GM21360 (cell line): ENCODE measurements at regions not wholly inside any gene's neighbourhood (a gene's known extent, or its start where the extent isn't known, plus 50 kb on each side); places are given as distances from the start of the nearest gene placed in this dataset.

Experiments
- ATAC-seq: cut with Tn5 transposase; IDR thresholded peaks from one replicate; pipeline ENCODE4 v1.9.1; 2021; ENCODE audit warnings: mild to moderate bottlenecking, moderate library complexity; ENCODE audit not compliant: unreplicated experiment

- ATAC-seq, result no peak
These were observed 992.7 kb downstream of the TTLL7 start for GRCh38 chr1:83006271-83006670.

DNA sequence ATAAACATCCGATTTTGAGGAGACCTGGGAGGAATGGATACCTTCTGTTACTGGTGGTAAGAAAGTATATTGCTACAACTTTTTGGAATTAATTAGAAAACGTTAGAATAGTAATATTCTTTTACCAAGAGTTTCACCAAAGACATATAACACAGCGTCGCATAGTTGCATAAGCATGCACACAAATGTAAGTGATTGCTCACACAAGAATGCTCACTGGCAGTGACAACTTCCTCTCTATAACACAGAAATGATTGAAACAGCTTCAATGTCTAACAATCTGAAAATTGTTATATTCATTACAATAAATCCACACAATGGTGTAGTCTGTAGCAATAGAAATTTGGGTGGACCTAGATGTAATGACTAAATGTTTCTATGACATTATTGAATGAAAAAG is 998.6 kb downstream of the TTLL7 start:
- ATAC-seq, result no peak

DNA sequence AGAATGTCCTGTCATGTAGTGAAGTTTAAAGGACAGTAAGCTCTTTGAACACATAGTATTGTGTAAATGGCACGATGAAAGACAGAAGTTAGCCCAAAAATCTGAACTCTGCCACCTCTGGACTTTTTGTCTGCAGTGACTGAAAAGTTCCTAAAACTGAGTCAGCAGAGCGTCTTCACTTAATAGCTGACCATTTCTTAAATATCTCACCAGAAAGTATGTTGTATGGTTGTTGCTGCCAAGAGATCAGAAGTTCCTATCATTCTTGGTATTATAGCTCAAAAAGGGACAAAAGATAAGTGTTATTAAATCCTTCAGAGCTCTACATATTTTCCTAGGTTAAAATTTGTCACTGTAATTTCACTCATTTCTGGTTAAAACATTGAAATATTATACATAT is 1003.0 kb downstream of the TTLL7 start:
- ATAC-seq, result no peak

DNA sequence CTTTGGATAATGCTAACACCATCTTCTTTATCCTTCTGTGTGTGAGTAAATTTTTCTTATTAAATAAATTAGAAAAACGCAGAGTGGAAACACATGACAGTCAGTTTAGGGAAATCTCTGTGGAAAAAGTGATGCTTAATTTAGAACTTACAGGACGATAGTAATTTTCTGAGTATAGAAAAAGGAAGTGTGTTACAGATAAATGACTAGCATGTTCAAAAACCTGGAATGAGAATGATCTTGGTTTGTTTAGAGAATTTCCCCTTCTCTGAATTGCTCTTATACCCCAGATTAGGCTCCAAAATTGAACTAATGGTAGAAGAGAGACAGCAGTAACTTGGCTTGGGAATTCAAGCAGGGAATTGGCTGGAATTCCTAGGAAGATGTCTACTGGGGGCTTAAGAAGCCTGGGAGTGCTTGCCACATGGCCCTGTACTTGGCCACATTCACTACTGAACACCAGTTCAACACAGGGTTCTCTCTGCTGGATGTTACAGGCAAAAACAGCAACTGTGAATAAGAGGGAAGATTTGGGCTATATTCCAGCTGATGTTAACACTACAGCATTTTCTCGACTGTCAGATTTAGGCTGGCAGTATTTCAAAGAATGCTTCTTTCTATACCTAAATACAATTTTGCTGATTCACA is 1004.2 kb downstream of the TTLL7 start:
- no peak for ATAC-seq

- ATAC-seq, result no peak
These were observed 1007.4 kb downstream of the TTLL7 start for GRCh38 chr1:82991569-82991968.

GRCh38 chr1:82979593-82980236 is 1019.2 kb downstream of the TTLL7 start:
- ATAC-seq, result peak; percentile 99

DNA sequence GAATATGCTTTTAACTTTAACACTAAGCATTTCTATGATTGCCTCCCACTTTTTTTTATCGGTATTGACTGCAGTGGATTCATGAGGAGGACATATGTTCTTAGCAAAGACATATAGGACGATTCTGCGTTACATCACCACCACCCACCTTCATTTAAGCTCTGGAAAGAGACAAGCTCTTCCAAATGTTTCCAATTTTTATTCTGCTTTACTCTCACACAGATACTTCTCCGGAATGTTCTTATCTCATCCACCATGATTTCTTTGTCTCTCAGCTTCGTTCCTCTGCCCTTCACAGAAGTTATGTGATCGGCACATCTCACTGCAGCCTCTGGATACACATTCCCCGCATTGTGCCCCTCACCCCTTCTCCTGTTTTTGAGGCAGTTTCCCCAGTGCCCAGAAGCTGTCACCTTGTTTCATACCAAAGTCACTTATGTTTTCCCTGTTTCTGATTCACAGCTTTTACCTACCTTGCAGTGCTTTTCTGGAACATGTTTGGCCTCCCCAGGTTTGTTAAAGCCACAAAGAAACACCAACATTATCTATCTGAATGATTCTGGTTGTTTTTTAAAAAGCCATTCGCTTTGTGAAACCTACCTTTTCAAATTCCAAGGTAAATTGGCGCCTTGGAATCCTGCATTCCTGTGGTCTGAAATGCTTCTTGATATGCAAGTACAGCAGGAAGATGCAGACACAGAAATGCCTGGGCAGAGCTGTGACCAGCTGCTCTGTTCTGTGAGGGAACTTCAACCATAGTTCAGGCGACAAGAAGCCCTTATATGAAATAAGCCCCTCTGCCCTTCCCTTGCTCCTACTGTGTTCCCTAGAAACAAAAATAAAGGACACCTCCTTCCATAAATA is 1020.2 kb downstream of the TTLL7 start:
- no peak for ATAC-seq

DNA sequence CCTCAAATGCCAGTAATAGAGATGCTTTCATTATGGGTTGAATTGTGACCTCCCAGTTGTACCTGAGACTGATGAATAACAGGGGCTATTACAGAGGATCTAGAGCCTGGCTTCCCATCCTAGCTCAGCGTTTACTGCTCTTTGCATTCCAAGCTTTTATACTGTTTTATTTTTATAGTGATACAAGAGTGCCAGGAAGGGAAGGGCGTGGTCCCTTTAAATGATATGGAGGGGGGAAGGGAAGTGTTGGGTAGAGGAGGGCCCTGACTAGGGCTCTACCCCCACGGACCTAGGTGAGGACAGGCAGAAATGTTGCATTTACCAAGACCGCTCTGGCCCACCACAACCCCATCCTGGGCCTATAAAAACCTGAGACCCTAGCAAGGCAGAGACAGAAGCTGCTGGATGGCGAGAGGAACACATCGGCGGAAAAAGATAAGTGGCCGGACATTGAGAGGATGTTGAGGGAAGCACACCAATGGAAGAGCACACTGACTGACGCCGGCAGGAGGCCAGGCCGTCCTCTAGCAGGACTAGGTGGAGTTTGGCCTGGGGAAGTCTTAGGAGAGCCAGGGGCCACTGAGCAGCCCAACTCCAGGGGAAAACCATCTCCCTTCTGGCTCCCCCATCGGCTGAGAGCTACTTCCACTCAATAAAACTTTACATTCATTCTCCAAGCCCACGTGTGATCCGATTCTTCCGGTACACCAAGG is 1025.9 kb downstream of the TTLL7 start:
- no peak for ATAC-seq

GRCh38 chr1:82969340-82969739 is 1029.6 kb downstream of the TTLL7 start:
- ATAC-seq, result no peak

DNA sequence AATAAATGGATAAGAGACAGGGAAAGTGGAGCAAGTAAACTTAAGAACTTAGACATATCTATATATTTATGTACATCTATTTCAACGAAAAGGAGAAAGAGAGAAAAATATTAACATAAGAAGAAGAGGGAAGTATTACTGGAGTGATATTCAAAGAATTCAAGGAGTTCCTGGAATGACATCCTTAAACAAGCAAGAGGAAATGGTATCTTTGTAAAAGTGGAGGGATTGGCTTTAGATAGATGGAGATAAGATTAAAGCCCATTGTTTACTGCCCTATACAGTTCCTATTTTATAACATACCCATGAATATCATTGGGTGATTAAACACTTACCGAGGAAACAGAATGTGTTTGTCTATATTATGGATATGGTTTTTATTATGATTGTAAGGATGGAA is 1036.3 kb downstream of the TTLL7 start:
- no peak for ATAC-seq

DNA sequence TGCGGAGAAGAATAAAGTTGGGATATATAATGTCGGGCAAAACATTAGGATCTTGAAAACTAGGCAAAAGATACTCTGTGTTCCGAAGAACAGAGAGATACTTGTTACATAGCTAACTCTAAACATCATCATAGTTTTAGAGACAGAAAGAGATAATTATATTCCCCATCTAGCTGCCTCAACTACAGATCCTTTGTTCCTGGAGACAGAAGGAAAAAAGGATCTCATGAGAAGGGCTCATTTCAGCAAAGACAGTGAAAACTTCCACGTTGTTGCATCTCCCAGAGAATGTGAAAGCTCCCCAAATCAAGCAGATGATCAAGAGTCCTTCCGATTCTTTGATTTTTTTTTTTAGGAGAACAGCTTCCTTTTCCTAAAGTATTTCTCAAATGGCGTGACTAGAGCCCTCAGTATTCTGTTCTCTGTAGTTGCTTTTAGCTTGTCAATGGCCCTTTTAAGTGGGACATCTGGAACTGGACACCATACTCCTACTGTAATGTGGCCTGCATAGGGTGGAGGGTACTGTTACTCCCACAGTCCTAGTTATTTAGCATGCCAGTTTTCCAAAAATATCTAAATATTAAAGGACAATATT is 1048.2 kb downstream of the TTLL7 start:
- no peak for ATAC-seq

DNA sequence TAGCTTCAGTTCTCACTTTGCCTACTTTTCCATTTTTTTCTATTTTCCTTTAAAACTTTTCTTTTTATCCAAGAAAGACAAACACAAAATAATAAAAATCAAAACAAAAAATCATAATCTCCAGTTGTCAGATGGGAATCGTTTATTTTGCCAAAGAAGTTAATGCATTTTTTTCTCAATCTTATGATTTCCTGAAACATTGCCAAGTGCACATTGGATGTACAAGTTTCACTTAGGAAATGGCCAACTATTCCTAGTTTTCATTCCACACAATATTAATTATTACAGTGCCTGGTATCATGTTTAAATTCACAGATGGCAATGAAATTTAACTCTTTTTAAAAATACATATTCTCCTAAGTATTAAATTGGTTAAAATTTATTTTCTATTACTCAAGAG is 1050.5 kb downstream of the TTLL7 start:
- no peak for ATAC-seq

- ATAC-seq, result no peak
These were observed 1051.7 kb downstream of the TTLL7 start for GRCh38 chr1:82947278-82947677.

- no peak for ATAC-seq
These were observed 1052.8 kb downstream of the TTLL7 start for GRCh38 chr1:82946096-82946605.

DNA sequence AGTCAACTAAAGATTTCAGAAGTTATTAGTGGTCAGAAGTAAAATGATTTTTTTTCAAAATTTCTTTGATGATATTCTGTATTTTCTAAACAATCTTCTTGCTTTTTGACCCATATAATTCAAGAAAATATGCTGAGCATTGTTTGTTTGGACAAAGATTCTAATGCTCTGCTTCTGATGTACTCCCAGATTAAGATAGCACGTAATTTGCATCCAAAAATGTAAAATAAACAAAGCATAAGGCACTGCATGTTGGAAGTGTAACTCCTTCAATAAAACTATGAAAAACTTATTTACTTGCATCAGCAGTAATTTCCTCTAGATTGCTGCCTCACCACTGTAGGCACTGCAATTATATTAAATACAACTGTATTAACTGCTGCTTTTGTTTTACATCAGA is 1054.1 kb downstream of the TTLL7 start:
- no peak for ATAC-seq

GRCh38 chr1:82934074-82934473 is 1064.9 kb downstream of the TTLL7 start:
- no peak for ATAC-seq

DNA sequence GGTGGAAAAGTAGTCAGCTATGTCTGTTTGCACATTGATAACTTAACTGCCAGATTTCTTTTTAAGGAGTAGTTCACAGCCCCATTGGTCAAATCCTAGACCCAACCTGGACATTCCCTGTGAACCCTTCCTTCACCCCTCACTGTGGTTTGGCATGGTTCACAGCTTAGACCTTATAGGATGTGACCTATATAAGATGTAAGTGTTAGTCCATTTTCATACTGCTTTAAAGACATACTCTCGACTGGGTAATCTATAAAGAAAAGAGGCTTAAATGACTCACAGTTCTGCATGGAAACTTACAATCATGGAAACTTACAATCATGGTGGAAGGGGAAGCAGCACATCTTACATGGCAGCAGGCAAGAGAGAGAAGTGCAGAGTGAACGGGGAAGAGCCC is 1066.2 kb downstream of the TTLL7 start:
- ATAC-seq, result no peak

GRCh38 chr1:82932207-82932606 is 1066.7 kb downstream of the TTLL7 start:
- no peak for ATAC-seq

DNA sequence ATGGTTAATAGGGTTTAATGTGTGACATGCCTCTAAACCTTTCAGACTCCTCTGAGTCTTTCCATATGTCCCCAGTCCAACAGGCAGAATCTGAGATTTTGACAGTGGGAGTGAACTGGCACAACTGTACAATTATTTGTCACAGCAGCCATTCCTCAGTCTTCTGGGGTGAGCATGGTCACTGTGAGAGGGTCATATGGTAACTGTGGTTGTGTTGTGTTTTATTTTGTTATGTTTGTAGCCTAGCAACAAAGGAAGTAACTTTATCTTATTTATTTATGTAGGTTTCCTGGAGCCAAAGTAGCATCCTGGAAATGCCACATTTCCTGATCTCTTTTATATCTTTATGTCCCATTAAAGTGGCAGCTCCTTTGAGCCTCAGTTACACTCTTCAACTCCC is 1067.9 kb downstream of the TTLL7 start:
- ATAC-seq, result no peak

- ATAC-seq, result no peak
These were observed 1071.2 kb downstream of the TTLL7 start for GRCh38 chr1:82927753-82928152.

- ATAC-seq, result no peak
These were observed 1074.3 kb downstream of the TTLL7 start for GRCh38 chr1:82924666-82925065.
